ENCODE measurements at regions not wholly inside any gene's neighbourhood (a gene's known extent, or its start where the extent isn't known, plus 50 kb on each side); places are given as distances from the start of the nearest gene placed in this dataset.
A peak's percentile ranks its signal among the peaks of the same experiment; 100 is the strongest.

GRCh38 chr5:119302916-119303897 lies 52.6 kb upstream of the TNFAIP8 start:
- TF ChIP-seq CTCF (IDR thresholded peaks at IDR 0.05; ENCODE audit: insufficient read depth, low read length, poor library complexity, severe bottlenecking), result peak; percentile 35
- Histone ChIP-seq H3K27me3 (ENCODE audit: control insufficient read depth, insufficient read depth, low read length) (no peaks in the 10 kb centered on the region), H3K4me3 (ENCODE audit: low read depth, low read length) (no peak overlapping the region), H3K36me3 (ENCODE audit: control insufficient read depth, insufficient read depth, low read length) (no peaks in the 10 kb centered on the region)
- DNase-seq (ENCODE audit: low read depth), result peak; percentile 99

GRCh38 chr5:119304439-119305211 lies 51.2 kb upstream of the TNFAIP8 start:
- no peak for TF ChIP-seq CTCF (IDR thresholded peaks at IDR 0.05; ENCODE audit: insufficient read depth, low read length, poor library complexity, severe bottlenecking)

More at GRCh38 chr5:119304439-119305211, 51.2 kb upstream of the TNFAIP8 start:
- no peak overlapping the region for H3K4me3 ChIP-seq (ENCODE audit: low read depth, low read length)
- no peaks in the 10 kb centered on the region for H3K27me3 ChIP-seq (ENCODE audit: control insufficient read depth, insufficient read depth, low read length)
- H3K36me3 ChIP-seq (ENCODE audit: control insufficient read depth, insufficient read depth, low read length), result no peaks in the 10 kb centered on the region
- no peak for DNase-seq (ENCODE audit: low read depth)
